Neural cell (in vitro differentiated cells): ENCODE measurements at regions not wholly inside any gene's neighbourhood (a gene's known extent, or its start where the extent isn't known, plus 50 kb on each side); places are given as distances from the start of the nearest gene placed in this dataset.

Source experiments
- H2AFZ ChIP-seq: fragments of 200-600, 300-800 bp; sonication (generic), shearing (Covaris generic); 2 replicates; pipeline ENCODE4 v1.6.0; 2014; ENCODE audit warnings: low read depth, mild to moderate bottlenecking, antibody characterized with exemption, low read length, moderate library complexity
- H3F3A ChIP-seq: fragments of 200-600 bp; shearing (Covaris generic); 2 replicates; pipeline ENCODE4 v1.6.1; 2016; ENCODE audit warnings: mild to moderate bottlenecking, moderate library complexity, mixed read lengths, antibody characterized with exemption, low read length; ENCODE audit not compliant: insufficient read depth, poor library complexity, severe bottlenecking
- H3K27ac ChIP-seq: fragments of 200-600, 300-800 bp; sonication (generic), shearing (Covaris generic); 2 replicates; pipeline ENCODE4 v1.5.1; 2014; ENCODE audit warnings: mild to moderate bottlenecking, low read length, moderate library complexity
- H3K27me3 ChIP-seq: fragments of 300-800, 200-600 bp; sonication (generic), shearing (Covaris generic); 2 replicates; pipeline ENCODE4 v1.6.0; 2014; ENCODE audit warnings: mild to moderate bottlenecking, low read depth, low read length, moderate library complexity; ENCODE audit not compliant: insufficient read depth
- H3K36me3 ChIP-seq: fragments of 300-800, 200-600 bp; sonication (generic), shearing (Covaris generic); 2 replicates; pipeline ENCODE4 v1.5.1; 2014; ENCODE audit warnings: mild to moderate bottlenecking, antibody characterized with exemption, low read length, moderate library complexity; ENCODE audit not compliant: insufficient read depth
- H3K4me2 ChIP-seq: fragments of 300-800, 200-600 bp; sonication (generic), shearing (Covaris generic); 2 replicates; pipeline ENCODE4 v1.6.0; 2014; ENCODE audit warnings: mild to moderate bottlenecking, low read length
- H3K4me3 ChIP-seq: fragments of 300-800, 200-600 bp; sonication (generic), shearing (Covaris generic); 2 replicates; pipeline ENCODE4 v1.5.1; 2014; ENCODE audit warnings: mild to moderate bottlenecking, low read length, moderate library complexity
- H3K79me2 ChIP-seq: fragments of 200-600 bp; shearing (Covaris generic); replicated peaks from 2 replicates; pipeline ENCODE4 v1.6.0; 2014; ENCODE audit warnings: mild to moderate bottlenecking, low read length, moderate library complexity; ENCODE audit not compliant: insufficient read depth
- H3K9ac ChIP-seq: fragments of 300-800, 200-600 bp; sonication (generic), shearing (Covaris generic); 2 replicates; pipeline ENCODE4 v1.6.1; 2016; ENCODE audit warnings: mild to moderate bottlenecking, low read length, mixed read lengths
- H3K9me2 ChIP-seq: fragments of 200-600 bp; shearing (Covaris generic); 2 replicates; pipeline ENCODE4 v1.6.1; 2016; ENCODE audit warnings: mild to moderate bottlenecking, low read length, mixed read lengths; ENCODE audit not compliant: insufficient read depth
- H3K9me3 ChIP-seq: fragments of 200-600, 300-800 bp; sonication (generic), shearing (Covaris generic); 2 replicates; pipeline ENCODE4 v1.6.1; 2016; ENCODE audit warnings: mild to moderate bottlenecking, mixed run types, low read length, moderate library complexity, mixed read lengths
- H4K20me1 ChIP-seq: fragments of 200-600 bp; shearing (Covaris generic); 2 replicates; pipeline ENCODE4 v1.6.1; 2016; ENCODE audit warnings: mild to moderate bottlenecking, mixed run types; ENCODE audit not compliant: insufficient read depth
- CTCF ChIP-seq: fragments of 450-650 bp; IDR thresholded peaks from 2 replicates; pipeline ENCODE4 v1.5.1; 2014; ENCODE audit warnings: antibody characterized with exemption, mild to moderate bottlenecking, moderate library complexity; ENCODE audit not compliant: poor library complexity, severe bottlenecking
- EP300 ChIP-seq: fragments of 450-650 bp; conservative IDR thresholded peaks from 2 replicates; pipeline ENCODE4 v1.6.1; 2014; ENCODE audit warnings: antibody characterized with exemption, mild to moderate bottlenecking, moderate library complexity; ENCODE audit not compliant: poor library complexity, severe bottlenecking
- EZH2 ChIP-seq: fragments of 200-600, 300-800 bp; shearing (Covaris generic), sonication (generic); IDR thresholded peaks from 2 replicates; pipeline ENCODE4 v1.6.1; 2014; ENCODE audit warnings: antibody characterized with exemption, low read length, borderline replicate concordance, mild to moderate bottlenecking; ENCODE audit not compliant: insufficient read depth, poor library complexity, severe bottlenecking
- MXI1 ChIP-seq: fragments of 450-650 bp; conservative IDR thresholded peaks from 2 replicates; pipeline ENCODE4 v1.6.1; 2014; ENCODE audit warnings: antibody characterized with exemption, mild to moderate bottlenecking; ENCODE audit not compliant: poor library complexity, severe bottlenecking
- POLR2AphosphoS5 ChIP-seq: IDR thresholded peaks from 2 replicates; pipeline ENCODE4 v1.6.1; 2012
- RAD21 ChIP-seq: fragments of 450-650 bp; conservative IDR thresholded peaks from 2 replicates; pipeline ENCODE4 v1.6.1; 2014; ENCODE audit warnings: antibody characterized with exemption, mild to moderate bottlenecking, moderate library complexity
- SMC3 ChIP-seq: fragments of 450-650 bp; conservative IDR thresholded peaks from 2 replicates; pipeline ENCODE4 v1.6.1; 2014; ENCODE audit warnings: antibody characterized with exemption, mild to moderate bottlenecking, moderate library complexity; ENCODE audit not compliant: poor library complexity
- TAF1 ChIP-seq: IDR thresholded peaks from 2 replicates; pipeline ENCODE4 v1.6.1; 2012; ENCODE audit warnings: low read depth
- TF ChIP-seq, protein P1 (sequence below): IDR thresholded peaks from 2 replicates; pipeline ENCODE4 v1.6.1; 2012; ENCODE audit warnings: borderline replicate concordance

- H3K9me3 ChIP-seq = peaks cover 6% of the 10 kb centered on the region
Observed at GRCh38 chr13:34522808-34523207, 419.3 kb upstream of the NBEA start.

GRCh38 chr13:34523406-34523805, 418.7 kb upstream of the NBEA start:
- Histone ChIP-seq H3K79me2 (no peaks in the 10 kb centered on the region), H3K4me2 (no peak overlapping the region), H3K9ac (no peak overlapping the region), H4K20me1 (no peaks in the 10 kb centered on the region), H3K9me2 (no peaks in the 10 kb centered on the region), H3K4me3 (no peak overlapping the region), H3K9me3 (peaks cover 6% of the 10 kb centered on the region), H2AFZ (no peak overlapping the region), H3F3A (no peaks in the 10 kb centered on the region), H3K36me3 (no peaks in the 10 kb centered on the region), H3K27ac (no peak overlapping the region), H3K27me3 (no peaks in the 10 kb centered on the region)
- TF ChIP-seq EZH2 (no peak), MXI1 (no peak), SMC3 (no peak), CTCF (no peak), RAD21 (no peak), TAF1 (no peak), EP300 (no peak), POLR2AphosphoS5 (no peak)
- TF ChIP-seq, protein P1, sequence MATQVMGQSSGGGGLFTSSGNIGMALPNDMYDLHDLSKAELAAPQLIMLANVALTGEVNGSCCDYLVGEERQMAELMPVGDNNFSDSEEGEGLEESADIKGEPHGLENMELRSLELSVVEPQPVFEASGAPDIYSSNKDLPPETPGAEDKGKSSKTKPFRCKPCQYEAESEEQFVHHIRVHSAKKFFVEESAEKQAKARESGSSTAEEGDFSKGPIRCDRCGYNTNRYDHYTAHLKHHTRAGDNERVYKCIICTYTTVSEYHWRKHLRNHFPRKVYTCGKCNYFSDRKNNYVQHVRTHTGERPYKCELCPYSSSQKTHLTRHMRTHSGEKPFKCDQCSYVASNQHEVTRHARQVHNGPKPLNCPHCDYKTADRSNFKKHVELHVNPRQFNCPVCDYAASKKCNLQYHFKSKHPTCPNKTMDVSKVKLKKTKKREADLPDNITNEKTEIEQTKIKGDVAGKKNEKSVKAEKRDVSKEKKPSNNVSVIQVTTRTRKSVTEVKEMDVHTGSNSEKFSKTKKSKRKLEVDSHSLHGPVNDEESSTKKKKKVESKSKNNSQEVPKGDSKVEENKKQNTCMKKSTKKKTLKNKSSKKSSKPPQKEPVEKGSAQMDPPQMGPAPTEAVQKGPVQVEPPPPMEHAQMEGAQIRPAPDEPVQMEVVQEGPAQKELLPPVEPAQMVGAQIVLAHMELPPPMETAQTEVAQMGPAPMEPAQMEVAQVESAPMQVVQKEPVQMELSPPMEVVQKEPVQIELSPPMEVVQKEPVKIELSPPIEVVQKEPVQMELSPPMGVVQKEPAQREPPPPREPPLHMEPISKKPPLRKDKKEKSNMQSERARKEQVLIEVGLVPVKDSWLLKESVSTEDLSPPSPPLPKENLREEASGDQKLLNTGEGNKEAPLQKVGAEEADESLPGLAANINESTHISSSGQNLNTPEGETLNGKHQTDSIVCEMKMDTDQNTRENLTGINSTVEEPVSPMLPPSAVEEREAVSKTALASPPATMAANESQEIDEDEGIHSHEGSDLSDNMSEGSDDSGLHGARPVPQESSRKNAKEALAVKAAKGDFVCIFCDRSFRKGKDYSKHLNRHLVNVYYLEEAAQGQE = no peak

More at GRCh38 chr13:34522808-34523207, 419.3 kb upstream of the NBEA start:
- H3K9ac ChIP-seq = no peak overlapping the region
- H3K36me3 ChIP-seq = no peaks in the 10 kb centered on the region
- no peak overlapping the region for H3K27ac ChIP-seq
- H3K79me2 ChIP-seq = no peaks in the 10 kb centered on the region
- H3K4me2 ChIP-seq = no peak overlapping the region
- TF ChIP-seq EZH2 (no peak), MXI1 (no peak), CTCF (no peak), RAD21 (no peak), EP300 (no peak), TAF1 (no peak), SMC3 (no peak), POLR2AphosphoS5 (no peak)
- TF ChIP-seq, protein P1 = no peak
- no peak overlapping the region for H2AFZ ChIP-seq
- no peaks in the 10 kb centered on the region for H3K27me3 ChIP-seq
- H4K20me1 ChIP-seq = no peaks in the 10 kb centered on the region
- H3K4me3 ChIP-seq = no peak overlapping the region
- H3F3A ChIP-seq = no peaks in the 10 kb centered on the region
- no peaks in the 10 kb centered on the region for H3K9me2 ChIP-seq
